IMR-90 (cell line): ENCODE measurements at regions not wholly inside any gene's neighbourhood (a gene's known extent, or its start where the extent isn't known, plus 50 kb on each side); places are given as distances from the start of the nearest gene placed in this dataset.

Experiments
- ATAC-seq: fragments of 200-7000 bp; cut with Tn5 transposase; 2 replicates; pipeline ENCODE4 v1.9.1; 2020; ENCODE audit warnings: low read depth, mild to moderate bottlenecking, moderate library complexity
- BruUV-seq: library from RNA; stranded (reverse); fragments of 400-500 nt; replicated peaks from 2 replicates; lab custom pipeline; 2021; lab: Mats Ljungman, UMichigan
- CTCF ChIA-PET: fragments of 300-600 bp; formaldehyde crosslinking; extraction: SDS; loops from one replicate; lab custom pipeline; 2021; ENCODE audit warnings: antibody characterized with exemption; lab: Yijun Ruan, JAX
- POLR2A ChIA-PET: fragments of 300-600 bp; sonication (Branson Sonifier 250); formaldehyde crosslinking; loops from one replicate; lab custom pipeline; 2022; ENCODE audit warnings: antibody characterized with exemption; ENCODE audit not compliant: unreplicated experiment; lab: Charles Lee
- DNase-seq: peaks from one replicate; pipeline ENCODE4 v3.0.0; 2013
- H2AFZ ChIP-seq: replicated peaks from 2 replicates; pipeline ENCODE3; 2013; ENCODE audit warnings: low read length, mild to moderate bottlenecking; ENCODE audit not compliant: poor library complexity
- H2AK5ac ChIP-seq: 2 replicates; pipeline ENCODE4 v1.6.1; 2013; ENCODE audit warnings: low read depth, low read length, inconsistent platforms
- H2AK9ac ChIP-seq: replicated peaks from 2 replicates; pipeline ENCODE3; 2013; ENCODE audit warnings: mild to moderate bottlenecking, low read depth, low read length, moderate library complexity; ENCODE audit not compliant: poor library complexity
- H2BK120ac ChIP-seq: 2 replicates; pipeline ENCODE4 v1.6.1; 2013; ENCODE audit warnings: low read depth, low read length, inconsistent platforms
- H2BK15ac ChIP-seq: 3 replicates; pipeline ENCODE4 v1.6.1; 2013; ENCODE audit warnings: low read depth, low read length, inconsistent platforms
- H2BK20ac ChIP-seq: 2 replicates; pipeline ENCODE4 v1.6.1; 2013; ENCODE audit warnings: low read depth, mild to moderate bottlenecking, inconsistent platforms, low read length, moderate library complexity
- H2BK5ac ChIP-seq: 2 replicates; pipeline ENCODE4 v1.6.1; 2013; ENCODE audit warnings: mild to moderate bottlenecking, low read depth, low read length, inconsistent platforms; ENCODE audit not compliant: poor library complexity, severe bottlenecking
- H3K14ac ChIP-seq: replicated peaks from 2 replicates; pipeline ENCODE4 v1.6.1; 2013; ENCODE audit warnings: low read depth, low read length, inconsistent platforms
- H3K18ac ChIP-seq: 2 replicates; pipeline ENCODE4 v1.6.1; 2013; ENCODE audit warnings: low read depth, low read length, control low read depth
- H3K23ac ChIP-seq: 2 replicates; pipeline ENCODE4 v1.6.1; 2013; ENCODE audit warnings: low read depth, low read length, inconsistent platforms
- H3K27ac ChIP-seq: 2 replicates; pipeline ENCODE4 v1.5.1; 2013; ENCODE audit warnings: mild to moderate bottlenecking, control low read depth, low read length; ENCODE audit not compliant: insufficient read depth
- H3K27me3 ChIP-seq: 2 replicates; pipeline ENCODE4 v1.6.1; 2013; ENCODE audit warnings: low read length; ENCODE audit not compliant: control insufficient read depth, insufficient read depth
- H3K36me3 ChIP-seq: 2 replicates; pipeline ENCODE4 v1.6.1; 2013; ENCODE audit warnings: low read length, mixed read lengths; ENCODE audit not compliant: control insufficient read depth, insufficient read depth
- H3K4ac ChIP-seq: 2 replicates; pipeline ENCODE4 v1.6.1; 2013; ENCODE audit warnings: low read depth, low read length, inconsistent platforms
- H3K4me1 ChIP-seq: 2 replicates; pipeline ENCODE4 v1.6.1; 2013; ENCODE audit warnings: low read length, mixed read lengths; ENCODE audit not compliant: control insufficient read depth, insufficient read depth
- H3K4me2 ChIP-seq: 2 replicates; pipeline ENCODE4 v1.6.1; 2013; ENCODE audit warnings: low read depth, mild to moderate bottlenecking, control low read depth, low read length, moderate library complexity
- H3K4me3 ChIP-seq: 2 replicates; pipeline ENCODE4 v1.5.1; 2013; ENCODE audit warnings: low read depth, mild to moderate bottlenecking, control low read depth, low read length, moderate library complexity; ENCODE audit not compliant: insufficient read depth
- H3K56ac ChIP-seq: 2 replicates; pipeline ENCODE4 v1.6.1; 2013; ENCODE audit warnings: low read length, inconsistent platforms; ENCODE audit not compliant: insufficient read depth; ENCODE audit errors: extremely low read depth
- H3K79me1 ChIP-seq, 2 experiments: 2 replicates each; pipeline ENCODE4 v1.6.1; 2013; ENCODE audit warnings: low read length in 2 of 2, inconsistent platforms in 1 of 2, low read depth in 1 of 2
- H3K9ac ChIP-seq: 2 replicates; pipeline ENCODE4 v1.6.1; 2013; ENCODE audit warnings: low read depth, low read length, control low read depth
- H3K9me1 ChIP-seq: 2 replicates; pipeline ENCODE4 v1.6.1; 2013; ENCODE audit warnings: low read length, inconsistent platforms; ENCODE audit not compliant: insufficient read depth
- H3K9me3 ChIP-seq: 2 replicates; pipeline ENCODE4 v1.6.1; 2013; ENCODE audit warnings: low read length; ENCODE audit not compliant: control insufficient read depth, insufficient read depth
- H4K20me1 ChIP-seq: 2 replicates; pipeline ENCODE4 v1.6.1; 2013; ENCODE audit warnings: low read length, inconsistent platforms; ENCODE audit not compliant: insufficient read depth
- H4K5ac ChIP-seq: 2 replicates; pipeline ENCODE4 v1.6.1; 2013; ENCODE audit warnings: mild to moderate bottlenecking, low read depth, low read length, control low read depth
- H4K8ac ChIP-seq, 2 experiments: 2 replicates each; pipeline ENCODE4 v1.6.1; 2013; ENCODE audit warnings: low read depth in 2 of 2, low read length in 2 of 2, control low read depth in 1 of 2, inconsistent platforms in 1 of 2
- H4K91ac ChIP-seq: 2 replicates; pipeline ENCODE4 v1.6.1; 2013; ENCODE audit warnings: low read depth, low read length, inconsistent platforms; ENCODE audit not compliant: insufficient read depth
- BHLHE40 ChIP-seq: fragments of 150-350 bp; IDR thresholded peaks from 2 replicates; pipeline ENCODE4 v1.6.1; 2016; ENCODE audit warnings: mild to moderate bottlenecking, low read depth, low read length
- CHD1 ChIP-seq: IDR thresholded peaks from 2 replicates; pipeline ENCODE4 v1.6.1; 2012; ENCODE audit warnings: low read depth, low read length, improper control_type of control experiment
- FOS ChIP-seq: fragments of 150-350 bp; IDR thresholded peaks from 2 replicates; pipeline ENCODE4 v1.6.1; 2016; ENCODE audit warnings: low read depth, low read length
- NFE2L2 ChIP-seq: fragments of 150-350 bp; IDR thresholded peaks from 2 replicates; pipeline ENCODE4 v1.6.1; 2016; ENCODE audit warnings: low read depth, mild to moderate bottlenecking, low read length
- POLR2A ChIP-seq: IDR thresholded peaks from 2 replicates; pipeline ENCODE4 v1.6.1; 2012; ENCODE audit warnings: mild to moderate bottlenecking, low read depth, low read length
- RCOR1 ChIP-seq: IDR thresholded peaks from 2 replicates; pipeline ENCODE4 v1.6.1; 2012; ENCODE audit warnings: mild to moderate bottlenecking, low read length, improper control_type of control experiment; ENCODE audit not compliant: insufficient replicate concordance
- WGBS, 2 experiments: methylation state at CpG; one replicate each; pipeline versions ENCODE4 v1.1.5 to v1.1.7; 2013; ENCODE audit warnings: missing lambda C conversion rate in 2 of 2; ENCODE audit not compliant: insufficient read length in 1 of 2; ENCODE audit errors: extremely low coverage in 2 of 2; 5-methylcytosine and 5-hydroxymethylcytosine counted together
- dilution Hi-C: fragments of 300-500 bp; cut with HindIII; formaldehyde crosslinking; loops from one replicate; pipeline ENCODE4 v1.14.3; 2018; ENCODE audit warnings: low sequenced_read_pairs; ENCODE audit not compliant: unreplicated experiment
- in situ Hi-C: fragments of 300-500 bp; cut with MboI; formaldehyde crosslinking; loops from 3 replicates; pipeline ENCODE4 v1.14.3; 2019; ENCODE audit warnings: low sequenced_read_pairs, inconsistent platforms, mixed read lengths
- intact Hi-C: fragments of 100-400 bp; cut with micrococcal nuclease; formaldehyde crosslinking; loops from 2 replicates; pipeline ENCODE4 v1.10.0; 2022
- TF ChIP-seq, protein P1 (sequence below): conservative IDR thresholded peaks from 2 replicates; pipeline ENCODE4 v1.5.1; 2012; ENCODE audit warnings: mild to moderate bottlenecking, low read depth, low read length, improper control_type of control experiment
- TF ChIP-seq, protein P2 (sequence below): fragments of 150-350 bp; IDR thresholded peaks from 2 replicates; pipeline ENCODE4 v1.6.1; 2016; ENCODE audit warnings: low read depth, mild to moderate bottlenecking, low read length, moderate library complexity, borderline replicate concordance

DNA sequence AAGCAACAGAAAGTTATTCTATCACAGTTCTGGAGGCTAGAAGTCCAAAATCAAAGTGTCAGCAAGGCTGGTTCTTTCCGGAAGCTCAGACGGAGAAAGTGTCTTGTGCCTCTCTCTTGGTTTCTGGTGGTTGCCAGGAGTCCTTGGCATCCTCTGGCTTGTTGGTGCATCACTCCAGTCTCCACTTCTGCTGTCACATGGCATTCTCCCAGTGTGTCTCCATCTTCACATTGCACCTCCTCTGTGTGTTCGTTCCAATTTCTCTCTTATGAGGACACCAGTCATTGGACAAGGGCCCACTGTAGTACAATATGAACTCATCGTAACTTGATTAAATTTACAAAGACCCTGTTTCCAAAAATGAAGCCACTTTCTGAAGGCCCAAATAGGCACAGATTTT is 175.4 kb upstream of the ATP5MC3 start:
- no peaks in the 10 kb centered on the region for H3K9me1 ChIP-seq
- no peak overlapping the region for H2BK20ac ChIP-seq
- H3K36me3 ChIP-seq = no peaks in the 10 kb centered on the region
- no peak overlapping the region for H2BK5ac ChIP-seq
- WGBS, 2 experiments = no CpG with 5 or more reads among the region's 4 CpGs
- H3K4me2 ChIP-seq = no peak overlapping the region
- no peak overlapping the region for H3K9ac ChIP-seq
- no peak overlapping the region for H4K8ac ChIP-seq
- CTCF ChIA-PET = no interaction called here
- in situ Hi-C loops = no loop called here
- no peak for ATAC-seq
- no peaks in the 10 kb centered on the region for H4K20me1 ChIP-seq
- H3K4ac ChIP-seq = no peak overlapping the region
- H3K18ac ChIP-seq = no peak overlapping the region
- no peak for TF ChIP-seq POLR2A
- no peak for TF ChIP-seq FOS
- TF ChIP-seq, protein P1, sequence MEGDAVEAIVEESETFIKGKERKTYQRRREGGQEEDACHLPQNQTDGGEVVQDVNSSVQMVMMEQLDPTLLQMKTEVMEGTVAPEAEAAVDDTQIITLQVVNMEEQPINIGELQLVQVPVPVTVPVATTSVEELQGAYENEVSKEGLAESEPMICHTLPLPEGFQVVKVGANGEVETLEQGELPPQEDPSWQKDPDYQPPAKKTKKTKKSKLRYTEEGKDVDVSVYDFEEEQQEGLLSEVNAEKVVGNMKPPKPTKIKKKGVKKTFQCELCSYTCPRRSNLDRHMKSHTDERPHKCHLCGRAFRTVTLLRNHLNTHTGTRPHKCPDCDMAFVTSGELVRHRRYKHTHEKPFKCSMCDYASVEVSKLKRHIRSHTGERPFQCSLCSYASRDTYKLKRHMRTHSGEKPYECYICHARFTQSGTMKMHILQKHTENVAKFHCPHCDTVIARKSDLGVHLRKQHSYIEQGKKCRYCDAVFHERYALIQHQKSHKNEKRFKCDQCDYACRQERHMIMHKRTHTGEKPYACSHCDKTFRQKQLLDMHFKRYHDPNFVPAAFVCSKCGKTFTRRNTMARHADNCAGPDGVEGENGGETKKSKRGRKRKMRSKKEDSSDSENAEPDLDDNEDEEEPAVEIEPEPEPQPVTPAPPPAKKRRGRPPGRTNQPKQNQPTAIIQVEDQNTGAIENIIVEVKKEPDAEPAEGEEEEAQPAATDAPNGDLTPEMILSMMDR = no peak
- no peak for TF ChIP-seq BHLHE40
- TF ChIP-seq, protein P2, sequence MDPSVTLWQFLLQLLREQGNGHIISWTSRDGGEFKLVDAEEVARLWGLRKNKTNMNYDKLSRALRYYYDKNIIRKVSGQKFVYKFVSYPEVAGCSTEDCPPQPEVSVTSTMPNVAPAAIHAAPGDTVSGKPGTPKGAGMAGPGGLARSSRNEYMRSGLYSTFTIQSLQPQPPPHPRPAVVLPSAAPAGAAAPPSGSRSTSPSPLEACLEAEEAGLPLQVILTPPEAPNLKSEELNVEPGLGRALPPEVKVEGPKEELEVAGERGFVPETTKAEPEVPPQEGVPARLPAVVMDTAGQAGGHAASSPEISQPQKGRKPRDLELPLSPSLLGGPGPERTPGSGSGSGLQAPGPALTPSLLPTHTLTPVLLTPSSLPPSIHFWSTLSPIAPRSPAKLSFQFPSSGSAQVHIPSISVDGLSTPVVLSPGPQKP = no peak
- TF ChIP-seq RCOR1 = no peak
- TF ChIP-seq NFE2L2 = no peak
- no peak for TF ChIP-seq CHD1
- H2BK15ac ChIP-seq = no peak overlapping the region
- H3K79me1 ChIP-seq = no peaks in the 10 kb centered on the region
- no peak overlapping the region for H3K27ac ChIP-seq
- H4K91ac ChIP-seq = no peak overlapping the region
- dilution Hi-C loops = no loop called here
- peaks cover 2% of the 10 kb centered on the region; the same call in 1 of the 2 replicates for H3K27me3 ChIP-seq
- no peak overlapping the region for H3K14ac ChIP-seq
- H3K4me1 ChIP-seq = no peaks in the 10 kb centered on the region
- BruUV-seq = no TSS peak
- H3K9me3 ChIP-seq = no peaks in the 10 kb centered on the region
- no peak overlapping the region for H3K56ac ChIP-seq
- intact Hi-C loops = no loop called here
- no peak overlapping the region for H2AK9ac ChIP-seq
- no peak overlapping the region for H2BK120ac ChIP-seq
- POLR2A ChIA-PET = no interaction called here
- DNase-seq = no peak
- no peak overlapping the region for H2AFZ ChIP-seq
- H3K4me3 ChIP-seq = no peak overlapping the region
- H2AK5ac ChIP-seq = no peak overlapping the region
- H3K23ac ChIP-seq = no peak overlapping the region
- H4K5ac ChIP-seq = no peak overlapping the region
